ENCODE measurements at regions not wholly inside any gene's neighbourhood (a gene's known extent, or its start where the extent isn't known, plus 50 kb on each side); places are given as distances from the start of the nearest gene placed in this dataset.

GRCh38 chr9:89732295-89732938 lies 127.6 kb downstream of the GADD45G start:
- TF ChIP-seq POLR2A (IDR thresholded peaks at IDR 0.05): no peak
- TF ChIP-seq, protein P1, sequence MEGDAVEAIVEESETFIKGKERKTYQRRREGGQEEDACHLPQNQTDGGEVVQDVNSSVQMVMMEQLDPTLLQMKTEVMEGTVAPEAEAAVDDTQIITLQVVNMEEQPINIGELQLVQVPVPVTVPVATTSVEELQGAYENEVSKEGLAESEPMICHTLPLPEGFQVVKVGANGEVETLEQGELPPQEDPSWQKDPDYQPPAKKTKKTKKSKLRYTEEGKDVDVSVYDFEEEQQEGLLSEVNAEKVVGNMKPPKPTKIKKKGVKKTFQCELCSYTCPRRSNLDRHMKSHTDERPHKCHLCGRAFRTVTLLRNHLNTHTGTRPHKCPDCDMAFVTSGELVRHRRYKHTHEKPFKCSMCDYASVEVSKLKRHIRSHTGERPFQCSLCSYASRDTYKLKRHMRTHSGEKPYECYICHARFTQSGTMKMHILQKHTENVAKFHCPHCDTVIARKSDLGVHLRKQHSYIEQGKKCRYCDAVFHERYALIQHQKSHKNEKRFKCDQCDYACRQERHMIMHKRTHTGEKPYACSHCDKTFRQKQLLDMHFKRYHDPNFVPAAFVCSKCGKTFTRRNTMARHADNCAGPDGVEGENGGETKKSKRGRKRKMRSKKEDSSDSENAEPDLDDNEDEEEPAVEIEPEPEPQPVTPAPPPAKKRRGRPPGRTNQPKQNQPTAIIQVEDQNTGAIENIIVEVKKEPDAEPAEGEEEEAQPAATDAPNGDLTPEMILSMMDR (IDR thresholded peaks at IDR 0.05): no peak

All from testis (tissue), 2 donors.